HEK293 (cell line): ENCODE measurements at regions not wholly inside any gene's neighbourhood (a gene's known extent, or its start where the extent isn't known, plus 50 kb on each side); places are given as distances from the start of the nearest gene placed in this dataset.

ENCODE experiments used
- CTCF ChIA-PET: fragments of 350-600 bp; formaldehyde crosslinking; extraction: SDS; loops from one replicate; lab custom pipeline; 2021; ENCODE audit warnings: antibody characterized with exemption; lab: Yijun Ruan, JAX
- POLR2A ChIA-PET: fragments of 300-600 bp; formaldehyde crosslinking; extraction: SDS; loops from one replicate; lab custom pipeline; 2020; ENCODE audit warnings: antibody characterized with exemption, inconsistent platforms; lab: Yijun Ruan, JAX
- H3K27ac ChIP-seq: fragments of 200-500 bp; sonication (Bioruptor generic); 2 replicates; pipeline ENCODE4 v1.5.1; 2014; ENCODE audit warnings: low read depth, low read length, control low read depth, inconsistent platforms; ENCODE audit errors: extremely low read depth
- H3K36me3 ChIP-seq, 2 experiments: fragments of 200-500 bp in 1 of 2; sonication (Bioruptor generic) in 1 of 2; 1 replicate in 1 of 2; 2 replicates in 1 of 2; pipeline ENCODE4 v1.5.1; 2014 to 2017; ENCODE audit warnings: inconsistent platforms in 2 of 2, low read length in 2 of 2; ENCODE audit not compliant: control insufficient read depth in 2 of 2, insufficient read depth in 1 of 2
- H3K4me1 ChIP-seq: fragments of 200-500 bp; sonication (Bioruptor generic); 2 replicates; pipeline ENCODE4 v1.5.1; 2014; ENCODE audit warnings: mild to moderate bottlenecking, low read length, inconsistent platforms; ENCODE audit not compliant: control insufficient read depth, insufficient read depth
- H3K4me3 ChIP-seq: 2 replicates; pipeline ENCODE4 v1.5.1; 2011; ENCODE audit warnings: low read depth, mild to moderate bottlenecking, control low read depth, low read length, moderate library complexity
- H3K9me3 ChIP-seq: fragments of 200-500 bp; sonication (Bioruptor generic); 2 replicates; pipeline ENCODE4 v1.5.1; 2014; ENCODE audit warnings: low read depth, low read length, inconsistent platforms; ENCODE audit not compliant: control insufficient read depth, insufficient read depth
- GFI1B ChIP-seq: fragments of 450-650 bp; formaldehyde crosslinking; IDR thresholded peaks from 2 replicates; pipeline ENCODE4 v1.5.1; 2016; ENCODE audit warnings: missing biosample characterization, missing genetic modification characterization
- KLF1 ChIP-seq: fragments of 450-650 bp; formaldehyde crosslinking; IDR thresholded peaks from 2 replicates; pipeline ENCODE4 v1.5.1; 2016; ENCODE audit warnings: missing biosample characterization, missing genetic modification characterization
- KLF7 ChIP-seq: fragments of 450-650 bp; formaldehyde crosslinking; IDR thresholded peaks from 2 replicates; pipeline ENCODE4 v1.5.1; 2016; ENCODE audit warnings: missing biosample characterization, missing genetic modification characterization, borderline replicate concordance
- MYNN ChIP-seq: fragments of 450-650 bp; formaldehyde crosslinking; IDR thresholded peaks from 2 replicates; pipeline ENCODE4 v1.5.1; 2016; ENCODE audit warnings: missing biosample characterization, missing genetic modification characterization, borderline replicate concordance
- ZEB2 ChIP-seq: fragments of 450-650 bp; formaldehyde crosslinking; IDR thresholded peaks from 2 replicates; pipeline ENCODE4 v1.5.1; 2016; ENCODE audit warnings: missing biosample characterization, missing genetic modification characterization
- ZFHX2 ChIP-seq: fragments of 450-650 bp; formaldehyde crosslinking; conservative IDR thresholded peaks from 2 replicates; pipeline ENCODE4 v1.5.1; 2016; ENCODE audit warnings: missing biosample characterization, missing genetic modification characterization
- ZFP3 ChIP-seq: fragments of 450-650 bp; formaldehyde crosslinking; IDR thresholded peaks from 2 replicates; pipeline ENCODE4 v1.5.1; 2016; ENCODE audit warnings: low read depth, missing biosample characterization, missing genetic modification characterization
- ZFP37 ChIP-seq: fragments of 450-650 bp; formaldehyde crosslinking; IDR thresholded peaks from 2 replicates; pipeline ENCODE4 v1.5.1; 2016; ENCODE audit warnings: missing biosample characterization, missing genetic modification characterization
- ZIC2 ChIP-seq: fragments of 450-650 bp; formaldehyde crosslinking; IDR thresholded peaks from 2 replicates; pipeline ENCODE4 v1.5.1; 2016; ENCODE audit warnings: missing biosample characterization, missing genetic modification characterization
- ZNF184 ChIP-seq: fragments of 450-650 bp; IDR thresholded peaks from 2 replicates; pipeline ENCODE4 v1.5.1; 2018; ENCODE audit warnings: missing biosample characterization, mild to moderate bottlenecking, missing genetic modification characterization
- ZNF311 ChIP-seq: fragments of 450-650 bp; formaldehyde crosslinking; IDR thresholded peaks from 2 replicates; pipeline ENCODE4 v1.5.1; 2017; ENCODE audit warnings: missing biosample characterization, missing genetic modification characterization, borderline replicate concordance
- ZNF391 ChIP-seq: fragments of 450-650 bp; formaldehyde crosslinking; IDR thresholded peaks from 2 replicates; pipeline ENCODE4 v1.5.1; 2016; ENCODE audit warnings: low read depth, missing biosample characterization, missing genetic modification characterization, borderline replicate concordance
- ZNF473 ChIP-seq: fragments of 450-650 bp; formaldehyde crosslinking; IDR thresholded peaks from 2 replicates; pipeline ENCODE4 v1.5.1; 2017; ENCODE audit warnings: missing biosample characterization, missing genetic modification characterization
- ZNF621 ChIP-seq: fragments of 450-650 bp; formaldehyde crosslinking; IDR thresholded peaks from 2 replicates; pipeline ENCODE4 v1.5.1; 2017; ENCODE audit warnings: missing biosample characterization, missing genetic modification characterization
- ZNF623 ChIP-seq: fragments of 450-650 bp; formaldehyde crosslinking; IDR thresholded peaks from 2 replicates; pipeline ENCODE4 v1.5.1; 2016; ENCODE audit warnings: missing biosample characterization, missing genetic modification characterization
- ZNF624 ChIP-seq: fragments of 450-650 bp; formaldehyde crosslinking; IDR thresholded peaks from 2 replicates; pipeline ENCODE4 v1.5.1; 2017; ENCODE audit warnings: missing biosample characterization, missing genetic modification characterization
- ZNF701 ChIP-seq: fragments of 450-650 bp; formaldehyde crosslinking; IDR thresholded peaks from 2 replicates; pipeline ENCODE4 v1.5.1; 2016; ENCODE audit warnings: missing biosample characterization, missing genetic modification characterization
- ZNF792 ChIP-seq: fragments of 450-650 bp; formaldehyde crosslinking; IDR thresholded peaks from 2 replicates; pipeline ENCODE4 v1.5.1; 2016; ENCODE audit warnings: missing biosample characterization, missing genetic modification characterization
- TF ChIP-seq, protein P1 (sequence below): fragments of 450-650 bp; formaldehyde crosslinking; IDR thresholded peaks from 2 replicates; pipeline ENCODE4 v1.5.1; 2016; ENCODE audit warnings: missing biosample characterization, missing genetic modification characterization
- TF ChIP-seq, protein P2 (sequence below): fragments of 450-650 bp; formaldehyde crosslinking; IDR thresholded peaks from 2 replicates; pipeline ENCODE4 v1.5.1; 2016; ENCODE audit warnings: missing biosample characterization, missing genetic modification characterization, low read depth
- TF ChIP-seq, protein P3 (sequence below): fragments of 450-650 bp; formaldehyde crosslinking; IDR thresholded peaks from 2 replicates; pipeline ENCODE4 v1.5.1; 2016; ENCODE audit warnings: missing biosample characterization, missing genetic modification characterization

DNA sequence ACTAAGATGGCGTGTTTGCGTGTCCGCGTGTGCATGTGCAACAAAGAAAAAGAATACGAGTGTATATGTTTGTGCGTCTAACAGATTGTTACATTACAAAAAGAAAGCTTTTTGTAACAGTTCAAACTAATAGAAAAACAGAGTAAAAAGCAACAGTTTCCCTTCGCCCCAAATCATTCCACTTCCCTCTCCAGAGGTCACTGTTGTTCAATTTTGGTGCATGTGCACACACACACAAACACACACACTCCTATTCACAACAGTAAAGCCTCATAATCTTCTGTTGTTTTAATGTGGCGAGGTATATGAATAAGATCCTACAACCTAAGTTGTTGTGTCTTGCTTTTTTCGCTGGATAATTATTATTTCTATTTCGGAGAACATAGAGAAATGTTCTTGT, 357.3 kb upstream of the SLC8A1 start:
- Histone ChIP-seq H3K9me3 (no peaks in the 10 kb centered on the region), H3K27ac (no peak overlapping the region), H3K4me1 (no peaks in the 10 kb centered on the region), H3K36me3 (no peaks in the 10 kb centered on the region), H3K4me3 (no peak overlapping the region)
- ChIA-PET CTCF (no interaction called here), POLR2A (no interaction called here)
- TF ChIP-seq, protein P1, sequence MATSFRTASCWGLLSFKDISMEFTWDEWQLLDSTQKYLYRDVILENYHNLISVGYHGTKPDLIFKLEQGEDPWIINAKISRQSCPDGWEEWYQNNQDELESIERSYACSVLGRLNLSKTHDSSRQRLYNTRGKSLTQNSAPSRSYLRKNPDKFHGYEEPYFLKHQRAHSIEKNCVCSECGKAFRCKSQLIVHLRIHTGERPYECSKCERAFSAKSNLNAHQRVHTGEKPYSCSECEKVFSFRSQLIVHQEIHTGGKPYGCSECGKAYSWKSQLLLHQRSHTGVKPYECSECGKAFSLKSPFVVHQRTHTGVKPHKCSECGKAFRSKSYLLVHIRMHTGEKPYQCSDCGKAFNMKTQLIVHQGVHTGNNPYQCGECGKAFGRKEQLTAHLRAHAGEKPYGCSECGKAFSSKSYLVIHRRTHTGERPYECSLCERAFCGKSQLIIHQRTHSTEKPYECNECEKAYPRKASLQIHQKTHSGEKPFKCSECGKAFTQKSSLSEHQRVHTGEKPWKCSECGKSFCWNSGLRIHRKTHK, result no peak
- TF ChIP-seq ZNF792 (tag by site-specific recombination) (no peak), GFI1B (tag by site-specific recombination) (no peak), ZIC2 (no peak), ZNF621 (tag by site-specific recombination) (no peak), ZNF391 (tag by site-specific recombination) (no peak), ZNF624 (tag by site-specific recombination) (no peak), MYNN (tag by site-specific recombination) (no peak), ZEB2 (tag by site-specific recombination) (no peak), ZFHX2 (tag by site-specific recombination) (no peak), ZNF623 (tag by site-specific recombination) (no peak), ZFP3 (tag by site-specific recombination) (no peak), ZFP37 (no peak), ZNF311 (no peak), ZNF184 (no peak), KLF7 (tag by site-specific recombination) (no peak)
- TF ChIP-seq, protein P2, sequence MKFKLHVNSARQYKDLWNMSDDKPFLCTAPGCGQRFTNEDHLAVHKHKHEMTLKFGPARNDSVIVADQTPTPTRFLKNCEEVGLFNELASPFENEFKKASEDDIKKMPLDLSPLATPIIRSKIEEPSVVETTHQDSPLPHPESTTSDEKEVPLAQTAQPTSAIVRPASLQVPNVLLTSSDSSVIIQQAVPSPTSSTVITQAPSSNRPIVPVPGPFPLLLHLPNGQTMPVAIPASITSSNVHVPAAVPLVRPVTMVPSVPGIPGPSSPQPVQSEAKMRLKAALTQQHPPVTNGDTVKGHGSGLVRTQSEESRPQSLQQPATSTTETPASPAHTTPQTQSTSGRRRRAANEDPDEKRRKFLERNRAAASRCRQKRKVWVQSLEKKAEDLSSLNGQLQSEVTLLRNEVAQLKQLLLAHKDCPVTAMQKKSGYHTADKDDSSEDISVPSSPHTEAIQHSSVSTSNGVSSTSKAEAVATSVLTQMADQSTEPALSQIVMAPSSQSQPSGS (tag by site-specific recombination), result no peak
- TF ChIP-seq, protein P3, sequence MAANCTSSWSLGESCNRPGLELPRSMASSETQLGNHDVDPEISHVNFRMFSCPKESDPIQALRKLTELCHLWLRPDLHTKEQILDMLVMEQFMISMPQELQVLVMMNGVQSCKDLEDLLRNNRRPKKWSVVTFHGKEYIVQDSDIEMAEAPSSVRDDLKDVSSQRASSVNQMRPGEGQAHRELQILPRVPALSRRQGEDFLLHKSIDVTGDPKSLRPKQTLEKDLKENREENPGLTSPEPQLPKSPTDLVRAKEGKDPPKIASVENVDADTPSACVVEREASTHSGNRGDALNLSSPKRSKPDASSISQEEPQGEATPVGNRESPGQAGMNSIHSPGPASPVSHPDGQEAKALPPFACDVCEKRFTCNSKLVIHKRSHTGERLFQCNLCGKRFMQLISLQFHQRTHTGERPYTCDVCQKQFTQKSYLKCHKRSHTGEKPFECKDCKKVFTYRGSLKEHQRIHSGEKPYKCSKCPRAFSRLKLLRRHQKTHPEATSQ, result no peak

DNA sequence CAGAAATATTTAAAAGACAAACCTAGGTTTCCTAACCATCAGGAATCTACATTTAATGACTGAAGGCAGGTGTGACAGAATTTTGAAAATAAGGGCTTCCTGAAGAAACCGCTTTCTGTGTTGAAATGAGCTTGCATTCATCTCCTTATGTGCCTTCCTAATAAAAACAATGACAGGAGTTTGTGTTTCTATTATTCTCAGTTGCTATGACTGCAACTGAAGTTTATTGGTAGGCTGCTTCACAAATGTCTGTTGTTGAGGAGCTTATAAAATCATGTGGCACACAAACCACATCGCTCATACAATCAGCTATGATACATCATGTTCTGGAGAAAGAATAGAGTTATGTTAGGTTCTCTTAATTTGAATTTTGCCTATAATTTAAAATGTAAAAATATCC, 362.7 kb upstream of the SLC8A1 start:
- no peak overlapping the region for H3K27ac ChIP-seq
- H3K4me1 ChIP-seq, result no peaks in the 10 kb centered on the region
- CTCF ChIA-PET, result no interaction called here
- H3K4me3 ChIP-seq, result no peak overlapping the region
- no peaks in the 10 kb centered on the region for H3K36me3 ChIP-seq
- no peak for TF ChIP-seq ZNF473
- TF ChIP-seq, all 188 proteins: peak for 0
- POLR2A ChIA-PET, result no interaction called here
- H3K9me3 ChIP-seq, result no peaks in the 10 kb centered on the region

DNA sequence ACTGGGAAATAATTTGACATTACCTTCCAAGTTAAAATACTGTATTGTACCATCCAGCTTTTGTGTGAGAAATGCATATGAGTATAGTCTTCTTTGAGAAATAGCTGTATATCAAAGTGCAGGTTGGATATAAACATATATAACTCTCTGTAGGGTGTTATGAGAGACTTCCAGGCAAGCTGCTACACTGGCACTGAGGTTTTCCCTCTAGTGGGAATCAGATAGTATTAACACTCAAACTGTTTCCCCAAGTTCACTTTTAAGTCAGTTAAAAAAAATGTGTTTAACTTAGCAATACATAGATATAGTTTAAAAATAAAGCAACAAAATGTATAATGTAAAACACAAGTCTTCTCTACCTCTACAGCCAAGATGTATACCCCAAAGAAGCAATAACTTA, 368.4 kb upstream of the SLC8A1 start:
- CTCF ChIA-PET, result no interaction called here
- TF ChIP-seq ZNF701 (tag by site-specific recombination) (no peak), KLF1 (tag by site-specific recombination) (no peak)
- Histone ChIP-seq H3K27ac (no peak overlapping the region), H3K36me3 (no peaks in the 10 kb centered on the region), H3K4me1 (no peaks in the 10 kb centered on the region), H3K4me3 (no peak overlapping the region), H3K9me3 (no peaks in the 10 kb centered on the region)
- POLR2A ChIA-PET, result no interaction called here
